ENCODE measurements at regions not wholly inside any gene's neighbourhood (a gene's known extent, or its start where the extent isn't known, plus 50 kb on each side); places are given as distances from the start of the nearest gene placed in this dataset.
"Not testable (repeated sequence)": the region's sequence is repeated elsewhere in the genome, so short reads cannot be mapped to it uniquely, and the experiment has no call there.

- H3K27me3 Mint-ChIP-seq: peaks cover 82% of the 10 kb centered on the region
- no peak overlapping the region for H3K4me3 Mint-ChIP-seq
- no peaks in the 10 kb centered on the region for H3K9me3 Mint-ChIP-seq
- no peak overlapping the region for H3K27ac Mint-ChIP-seq
- H3K4me1 Mint-ChIP-seq: no peaks in the 10 kb centered on the region
- no peak for ATAC-seq
- no peaks in the 10 kb centered on the region for H3K36me3 Mint-ChIP-seq
Observed at GRCh38 chr3:128554100-128554464, 61.1 kb upstream of the GATA2 start.

GRCh38 chr3:128553560-128553959, 60.6 kb upstream of the GATA2 start:
- H3K4me1 Mint-ChIP-seq: no peaks in the 10 kb centered on the region
- peaks cover 87% of the 10 kb centered on the region for H3K27me3 Mint-ChIP-seq
- H3K9me3 Mint-ChIP-seq: no peaks in the 10 kb centered on the region
- H3K36me3 Mint-ChIP-seq: no peaks in the 10 kb centered on the region
- ATAC-seq: no peak
- H3K4me3 Mint-ChIP-seq: no peak overlapping the region
- H3K27ac Mint-ChIP-seq: no peak overlapping the region

GRCh38 chr3:128551867-128552266, 58.9 kb upstream of the GATA2 start:
- H3K27ac Mint-ChIP-seq: no peak overlapping the region
- H3K36me3 Mint-ChIP-seq: no peaks in the 10 kb centered on the region
- no peak for ATAC-seq
- peaks cover 86% of the 10 kb centered on the region for H3K27me3 Mint-ChIP-seq
- no peaks in the 10 kb centered on the region for H3K9me3 Mint-ChIP-seq
- H3K4me1 Mint-ChIP-seq: no peaks in the 10 kb centered on the region
- H3K4me3 Mint-ChIP-seq: no peak overlapping the region

GRCh38 chr3:128551451-128551850, 58.5 kb upstream of the GATA2 start:
- H3K36me3 Mint-ChIP-seq: no peaks in the 10 kb centered on the region
- H3K27ac Mint-ChIP-seq: no peak overlapping the region
- H3K9me3 Mint-ChIP-seq: no peaks in the 10 kb centered on the region
- H3K27me3 Mint-ChIP-seq: peaks cover 86% of the 10 kb centered on the region
- H3K4me3 Mint-ChIP-seq: no peak overlapping the region
- ATAC-seq: no peak
- H3K4me1 Mint-ChIP-seq: no peaks in the 10 kb centered on the region

GRCh38 chr3:128550471-128551126, 57.6 kb upstream of the GATA2 start:
- no peaks in the 10 kb centered on the region for H3K4me1 Mint-ChIP-seq
- H3K4me3 Mint-ChIP-seq: no peak overlapping the region
- peaks cover 83% of the 10 kb centered on the region for H3K27me3 Mint-ChIP-seq
- no peaks in the 10 kb centered on the region for H3K36me3 Mint-ChIP-seq
- peak; percentile 41 for ATAC-seq
- H3K27ac Mint-ChIP-seq: no peak overlapping the region
- no peaks in the 10 kb centered on the region for H3K9me3 Mint-ChIP-seq

GRCh38 chr3:128550113-128550440, 57.1 kb upstream of the GATA2 start:
- no peaks in the 10 kb centered on the region for H3K36me3 Mint-ChIP-seq
- H3K4me1 Mint-ChIP-seq: no peaks in the 10 kb centered on the region
- no peak for ATAC-seq
- H3K9me3 Mint-ChIP-seq: no peaks in the 10 kb centered on the region
- no peak overlapping the region for H3K27ac Mint-ChIP-seq
- peaks cover 83% of the 10 kb centered on the region for H3K27me3 Mint-ChIP-seq
- no peak overlapping the region for H3K4me3 Mint-ChIP-seq

- no peak overlapping the region for H3K4me3 Mint-ChIP-seq
- peaks cover 77% of the 10 kb centered on the region for H3K27me3 Mint-ChIP-seq
- no peaks in the 10 kb centered on the region for H3K4me1 Mint-ChIP-seq
- ATAC-seq: no peak
- H3K36me3 Mint-ChIP-seq: no peaks in the 10 kb centered on the region
- no peak overlapping the region for H3K27ac Mint-ChIP-seq
- H3K9me3 Mint-ChIP-seq: no peaks in the 10 kb centered on the region
Observed at GRCh38 chr3:128549283-128550112, 56.5 kb upstream of the GATA2 start.

- no peaks in the 10 kb centered on the region for H3K4me1 Mint-ChIP-seq
- no peaks in the 10 kb centered on the region for H3K36me3 Mint-ChIP-seq
- peaks cover 69% of the 10 kb centered on the region for H3K27me3 Mint-ChIP-seq
- H3K4me3 Mint-ChIP-seq: no peak overlapping the region
- no peaks in the 10 kb centered on the region for H3K9me3 Mint-ChIP-seq
- no peak for ATAC-seq
- no peak overlapping the region for H3K27ac Mint-ChIP-seq
Observed at GRCh38 chr3:128548426-128549282, 55.7 kb upstream of the GATA2 start.

GRCh38 chr3:128548021-128548420, 55.0 kb upstream of the GATA2 start:
- peaks cover 69% of the 10 kb centered on the region for H3K27me3 Mint-ChIP-seq
- no peak overlapping the region for H3K4me3 Mint-ChIP-seq
- peaks cover 5% of the 10 kb centered on the region for H3K9me3 Mint-ChIP-seq
- no peaks in the 10 kb centered on the region for H3K4me1 Mint-ChIP-seq
- no peak for ATAC-seq
- H3K27ac Mint-ChIP-seq: no peak overlapping the region
- peaks cover 5% of the 10 kb centered on the region for H3K36me3 Mint-ChIP-seq

GRCh38 chr3:128547368-128547987, 54.5 kb upstream of the GATA2 start:
- H3K27ac Mint-ChIP-seq: no peak overlapping the region
- H3K4me3 Mint-ChIP-seq: no peak overlapping the region
- peaks cover 11% of the 10 kb centered on the region for H3K36me3 Mint-ChIP-seq
- H3K27me3 Mint-ChIP-seq: peaks cover 69% of the 10 kb centered on the region
- no peak for ATAC-seq
- peaks cover 10% of the 10 kb centered on the region for H3K9me3 Mint-ChIP-seq
- no peaks in the 10 kb centered on the region for H3K4me1 Mint-ChIP-seq

GRCh38 chr3:128546646-128547045, 53.6 kb upstream of the GATA2 start:
- no peak overlapping the region for H3K4me3 Mint-ChIP-seq
- H3K27me3 Mint-ChIP-seq: peaks cover 65% of the 10 kb centered on the region
- H3K27ac Mint-ChIP-seq: no peak overlapping the region
- peaks cover 10% of the 10 kb centered on the region for H3K9me3 Mint-ChIP-seq
- H3K36me3 Mint-ChIP-seq: peaks cover 11% of the 10 kb centered on the region
- no peak for ATAC-seq
- no peaks in the 10 kb centered on the region for H3K4me1 Mint-ChIP-seq

- H3K27ac Mint-ChIP-seq: no peak overlapping the region
- H3K4me1 Mint-ChIP-seq: no peaks in the 10 kb centered on the region
- peaks cover 10% of the 10 kb centered on the region for H3K9me3 Mint-ChIP-seq
- H3K36me3 Mint-ChIP-seq: peaks cover 11% of the 10 kb centered on the region
- H3K27me3 Mint-ChIP-seq: peaks cover 65% of the 10 kb centered on the region
- no peak for ATAC-seq
- no peak overlapping the region for H3K4me3 Mint-ChIP-seq
Observed at GRCh38 chr3:128545120-128545752, 52.2 kb upstream of the GATA2 start.

- peaks cover 63% of the 10 kb centered on the region for H3K27me3 Mint-ChIP-seq
- no peak for ATAC-seq
- peaks cover 10% of the 10 kb centered on the region for H3K9me3 Mint-ChIP-seq
- H3K4me1 Mint-ChIP-seq: no peaks in the 10 kb centered on the region
- H3K36me3 Mint-ChIP-seq: peaks cover 11% of the 10 kb centered on the region
- no peak overlapping the region for H3K4me3 Mint-ChIP-seq
- no peak overlapping the region for H3K27ac Mint-ChIP-seq
Observed at GRCh38 chr3:128544190-128544589, 51.2 kb upstream of the GATA2 start.

GRCh38 chr3:128543570-128544174, 50.7 kb upstream of the GATA2 start:
- Mint-ChIP-seq H3K9me3 (peaks cover 10% of the 10 kb centered on the region), H3K36me3 (peaks cover 11% of the 10 kb centered on the region), H3K27me3 (peaks cover 58% of the 10 kb centered on the region)
- not testable (repeated sequence) for H3K27ac Mint-ChIP-seq, H3K4me1 Mint-ChIP-seq, ATAC-seq, H3K4me3 Mint-ChIP-seq

Measured in stimulated activated memory B cell treated with anti-CD40 and anti-IgM and Interleukin-4, amounts not matched to agents 10 μg/mL and 1 μg/mL and 100 μg/mL, for 72 hours (primary cell).